HG02798 (cell line): ENCODE measurements at regions not wholly inside any gene's neighbourhood (a gene's known extent, or its start where the extent isn't known, plus 50 kb on each side); places are given as distances from the start of the nearest gene placed in this dataset.
"Not testable (repeated sequence)": the region's sequence is repeated elsewhere in the genome, so short reads cannot be mapped to it uniquely, and the experiment has no call there.

Experiments
- ATAC-seq: cut with Tn5 transposase; IDR thresholded peaks from one replicate; pipeline ENCODE4 v1.9.1; 2021; ENCODE audit warnings: mild to moderate bottlenecking; ENCODE audit not compliant: unreplicated experiment, poor library complexity

- not testable (repeated sequence) for ATAC-seq
These were observed 92.1 kb upstream of the MSH6 start for GRCh38 chr2:47690706-47691325.

GRCh38 chr2:47690132-47690531 is 92.8 kb upstream of the MSH6 start:
- ATAC-seq = no peak

- peak; percentile 72 for ATAC-seq
These were observed 93.8 kb upstream of the MSH6 start for GRCh38 chr2:47689118-47689517.

- no peak for ATAC-seq
These were observed 94.4 kb upstream of the MSH6 start for GRCh38 chr2:47688561-47688960.

GRCh38 chr2:47687856-47688255 is 95.1 kb upstream of the MSH6 start:
- no peak for ATAC-seq

GRCh38 chr2:47686018-47686417 is 96.9 kb upstream of the MSH6 start:
- no peak for ATAC-seq

- no peak for ATAC-seq
These were observed 100.7 kb upstream of the MSH6 start for GRCh38 chr2:47682216-47682749.

GRCh38 chr2:47676261-47676926 is 105.6 kb upstream of the KCNK12 start:
- no peak for ATAC-seq

- no peak for ATAC-seq
These were observed 104.5 kb upstream of the KCNK12 start for GRCh38 chr2:47675196-47675825.

GRCh38 chr2:47666332-47666731 is 95.5 kb upstream of the KCNK12 start:
- ATAC-seq = no peak

GRCh38 chr2:47664817-47665216 is 94.0 kb upstream of the KCNK12 start:
- ATAC-seq = no peak

- no peak for ATAC-seq
These were observed 91.8 kb upstream of the KCNK12 start for GRCh38 chr2:47662552-47662951.

- ATAC-seq = no peak
These were observed 90.5 kb upstream of the KCNK12 start for GRCh38 chr2:47661310-47661709.

- ATAC-seq = no peak
These were observed 89.4 kb upstream of the KCNK12 start for GRCh38 chr2:47660168-47660567.

- ATAC-seq = no peak
These were observed 88.0 kb upstream of the KCNK12 start for GRCh38 chr2:47658646-47659320.

- no peak for ATAC-seq
These were observed 87.2 kb upstream of the KCNK12 start for GRCh38 chr2:47657886-47658489.

GRCh38 chr2:47656715-47657600 is 86.2 kb upstream of the KCNK12 start:
- no peak for ATAC-seq

GRCh38 chr2:47655563-47655880 is 84.7 kb upstream of the KCNK12 start:
- peak; percentile 1 for ATAC-seq

- ATAC-seq = peak; percentile 78
These were observed 84.2 kb upstream of the KCNK12 start for GRCh38 chr2:47654790-47655562.
